Panc1 (cell line): ENCODE measurements at regions not wholly inside any gene's neighbourhood (a gene's known extent, or its start where the extent isn't known, plus 50 kb on each side); places are given as distances from the start of the nearest gene placed in this dataset.

Experiments
- ATAC-seq: fragments of 200-7000 bp; cut with Tn5 transposase; 2 replicates; pipeline ENCODE4 v1.9.1; 2020; ENCODE audit warnings: mild to moderate bottlenecking, moderate library complexity
- BruUV-seq: library from RNA; stranded (reverse); fragments of 400-500 nt; replicated peaks from 2 replicates; lab custom pipeline; 2021; lab: Mats Ljungman, UMichigan
- CTCF ChIA-PET: fragments of 300-600 bp; sonication (Branson Sonifier 250); formaldehyde crosslinking; loops from one replicate; lab custom pipeline; 2022; ENCODE audit warnings: antibody characterized with exemption; lab: Charles Lee
- POLR2A ChIA-PET: fragments of 300-600 bp; sonication (Branson Sonifier 250); formaldehyde crosslinking; loops from one replicate; lab custom pipeline; 2022; ENCODE audit warnings: antibody characterized with exemption; lab: Charles Lee
- DNase-seq: peaks from one replicate; pipeline ENCODE4 v3.0.0-alpha.2; 2010; ENCODE audit warnings: low read depth, low spot score
- H3K27ac ChIP-seq: 2 replicates; pipeline ENCODE4 v1.5.1; 2011; ENCODE audit warnings: mild to moderate bottlenecking, low read length, inconsistent platforms
- H3K27me3 ChIP-seq: fragments of 200-500 bp; sonication (Bioruptor generic); 2 replicates; pipeline ENCODE4 v1.6.0; 2014; ENCODE audit warnings: low read length, inconsistent platforms; ENCODE audit not compliant: control insufficient read depth, insufficient read depth
- H3K36me3 ChIP-seq: fragments of 200-500 bp; sonication (Bioruptor generic); 2 replicates; pipeline ENCODE4 v1.5.1; 2014; ENCODE audit warnings: inconsistent platforms, mild to moderate bottlenecking, low read length, moderate library complexity; ENCODE audit not compliant: control insufficient read depth, insufficient read depth
- H3K4me1 ChIP-seq: 2 replicates; pipeline ENCODE4 v1.5.1; 2011; ENCODE audit warnings: inconsistent platforms, mild to moderate bottlenecking, low read length, moderate library complexity; ENCODE audit not compliant: control insufficient read depth, insufficient read depth
- H3K4me3 ChIP-seq, 2 experiments: 2 replicates each; pipeline ENCODE4 v1.5.1; 2011 to 2012; ENCODE audit warnings: low read depth in 2 of 2, low read length in 2 of 2, mild to moderate bottlenecking in 2 of 2, inconsistent platforms in 1 of 2, moderate library complexity in 1 of 2
- H3K9me3 ChIP-seq: fragments of 200-500 bp; sonication (Bioruptor generic); 2 replicates; pipeline ENCODE4 v1.5.1; 2014; ENCODE audit warnings: low read depth, mild to moderate bottlenecking, inconsistent platforms, low read length, moderate library complexity; ENCODE audit not compliant: control insufficient read depth, insufficient read depth
- CTCF ChIP-seq: fragments of 450-650 bp; IDR thresholded peaks from 2 replicates; pipeline ENCODE4 v1.5.1; 2017; ENCODE audit warnings: mild to moderate bottlenecking
- POLR2AphosphoS5 ChIP-seq: IDR thresholded peaks from 2 replicates; pipeline ENCODE4 v1.6.1; 2012; ENCODE audit warnings: mild to moderate bottlenecking, low read depth, low read length, moderate library complexity
- REST ChIP-seq, 2 experiments: IDR thresholded peaks; 2 replicates each; pipeline ENCODE4 v1.6.1; 2011 to 2012; ENCODE audit warnings: low read depth in 2 of 2, control low read depth in 1 of 2, low read length in 1 of 2, mild to moderate bottlenecking in 1 of 2, moderate library complexity in 1 of 2; ENCODE audit not compliant: insufficient read depth in 1 of 2
- SIN3A ChIP-seq: IDR thresholded peaks from 2 replicates; pipeline ENCODE4 v1.6.1; 2012; ENCODE audit warnings: low read depth, mild to moderate bottlenecking, low read length, moderate library complexity, borderline replicate concordance; ENCODE audit not compliant: insufficient read depth
- TCF7L2 ChIP-seq: IDR thresholded peaks from 2 replicates; pipeline ENCODE4 v1.6.1; 2011; ENCODE audit warnings: mild to moderate bottlenecking, low read depth, low read length, inconsistent platforms
- in situ Hi-C: cut with HindIII; loops from 2 replicates; pipeline ENCODE4 v1.10.0; 2016; ENCODE audit warnings: low sequenced_read_pairs, low pct_unique_long_range_greater_than_20kb
- intact Hi-C: fragments of 100-400 bp; cut with micrococcal nuclease; formaldehyde crosslinking; loops from one replicate; pipeline ENCODE4 v1.10.0; 2022; ENCODE audit not compliant: unreplicated experiment

- intact Hi-C loops (no loop called here), in situ Hi-C loops (no loop called here)
- CTCF ChIA-PET, result no interaction called here
- ATAC-seq (no peak), DNase-seq (no peak)
- no peak overlapping the region for H3K4me3 ChIP-seq
- H3K27me3 ChIP-seq, result no peaks in the 10 kb centered on the region; the same call in none of the 2 replicates
- no TSS peak for BruUV-seq
- H3K36me3 ChIP-seq, result no peaks in the 10 kb centered on the region
- H3K9me3 ChIP-seq, result no peaks in the 10 kb centered on the region
- H3K4me1 ChIP-seq, result no peaks in the 10 kb centered on the region
- TF ChIP-seq POLR2AphosphoS5, result no peak
- TF ChIP-seq TCF7L2, result no peak
- TF ChIP-seq CTCF, result no peak
- TF ChIP-seq REST (IDR thresholded peaks at IDR 0.05; ENCODE audit: insufficient read depth in 1 of 2, low read depth in 2 of 2, low read length in 1 of 2), result no peak
- TF ChIP-seq SIN3A, result no peak
- no peak overlapping the region for H3K27ac ChIP-seq
- POLR2A ChIA-PET, result no interaction called here
These were observed 514.6 kb downstream of the FUT8 start for GRCh38 chr14:65926935-65927700.

GRCh38 chr14:65927931-65928356 is 515.4 kb downstream of the FUT8 start:
- no peaks in the 10 kb centered on the region for H3K9me3 ChIP-seq
- H3K27ac ChIP-seq, result no peak overlapping the region
- ChIA-PET POLR2A (no interaction called here), CTCF (no interaction called here)
- in situ Hi-C loops (no loop called here), intact Hi-C loops (no loop called here)
- no peak for DNase-seq
- H3K36me3 ChIP-seq, result no peaks in the 10 kb centered on the region
- H3K27me3 ChIP-seq, result no peaks in the 10 kb centered on the region; the same call in none of the 2 replicates
- BruUV-seq, result no TSS peak
- ATAC-seq, result no peak
- H3K4me3 ChIP-seq, result no peak overlapping the region
- TF ChIP-seq REST (IDR thresholded peaks at IDR 0.05; ENCODE audit: insufficient read depth in 1 of 2, low read depth in 2 of 2, low read length in 1 of 2) (no peak), CTCF (no peak), TCF7L2 (no peak)
- H3K4me1 ChIP-seq, result no peaks in the 10 kb centered on the region
